NB4 (cell line): ENCODE measurements at regions not wholly inside any gene's neighbourhood (a gene's known extent, or its start where the extent isn't known, plus 50 kb on each side); places are given as distances from the start of the nearest gene placed in this dataset.

Experiments used
- POLR2A ChIP-seq: IDR thresholded peaks from 2 replicates; pipeline ENCODE4 v1.6.1; 2011; ENCODE audit warnings: mild to moderate bottlenecking; ENCODE audit not compliant: insufficient read length; ENCODE audit errors: extremely low read depth
- TF ChIP-seq, protein P1 (sequence below): IDR thresholded peaks from one replicate; pipeline ENCODE4 v1.5.1; 2012; ENCODE audit warnings: low read depth, low read length
- TF ChIP-seq, protein P2 (sequence below): IDR thresholded peaks from 2 replicates; pipeline ENCODE4 v1.6.1; 2011; ENCODE audit warnings: low read depth, low read length

DNA sequence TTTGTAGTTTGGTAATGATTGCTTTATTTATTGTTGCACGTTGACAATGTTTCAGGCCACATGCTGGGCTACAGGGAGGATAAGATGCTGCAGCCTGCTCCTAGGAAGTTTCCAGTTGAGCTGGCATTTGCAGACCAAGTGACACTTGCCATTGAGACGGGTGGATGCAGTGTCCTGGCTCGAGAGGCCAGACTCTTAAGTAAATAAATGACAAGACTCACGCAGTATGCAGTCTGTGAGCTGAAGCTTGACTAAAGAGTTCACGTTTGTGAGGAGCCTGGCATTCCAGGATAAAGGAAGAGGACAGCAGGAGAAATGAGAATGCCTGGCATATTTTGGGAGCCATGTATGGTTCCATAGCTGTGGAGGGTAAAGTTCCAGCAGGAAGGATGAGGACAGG, 105.8 kb downstream of the BAMBI start:
- TF ChIP-seq, protein P1, sequence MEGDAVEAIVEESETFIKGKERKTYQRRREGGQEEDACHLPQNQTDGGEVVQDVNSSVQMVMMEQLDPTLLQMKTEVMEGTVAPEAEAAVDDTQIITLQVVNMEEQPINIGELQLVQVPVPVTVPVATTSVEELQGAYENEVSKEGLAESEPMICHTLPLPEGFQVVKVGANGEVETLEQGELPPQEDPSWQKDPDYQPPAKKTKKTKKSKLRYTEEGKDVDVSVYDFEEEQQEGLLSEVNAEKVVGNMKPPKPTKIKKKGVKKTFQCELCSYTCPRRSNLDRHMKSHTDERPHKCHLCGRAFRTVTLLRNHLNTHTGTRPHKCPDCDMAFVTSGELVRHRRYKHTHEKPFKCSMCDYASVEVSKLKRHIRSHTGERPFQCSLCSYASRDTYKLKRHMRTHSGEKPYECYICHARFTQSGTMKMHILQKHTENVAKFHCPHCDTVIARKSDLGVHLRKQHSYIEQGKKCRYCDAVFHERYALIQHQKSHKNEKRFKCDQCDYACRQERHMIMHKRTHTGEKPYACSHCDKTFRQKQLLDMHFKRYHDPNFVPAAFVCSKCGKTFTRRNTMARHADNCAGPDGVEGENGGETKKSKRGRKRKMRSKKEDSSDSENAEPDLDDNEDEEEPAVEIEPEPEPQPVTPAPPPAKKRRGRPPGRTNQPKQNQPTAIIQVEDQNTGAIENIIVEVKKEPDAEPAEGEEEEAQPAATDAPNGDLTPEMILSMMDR: no peak
- TF ChIP-seq POLR2A: no peak
- TF ChIP-seq, protein P2, sequence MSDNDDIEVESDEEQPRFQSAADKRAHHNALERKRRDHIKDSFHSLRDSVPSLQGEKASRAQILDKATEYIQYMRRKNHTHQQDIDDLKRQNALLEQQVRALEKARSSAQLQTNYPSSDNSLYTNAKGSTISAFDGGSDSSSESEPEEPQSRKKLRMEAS: no peak
